K562 (cell line): ENCODE measurements at regions not wholly inside any gene's neighbourhood (a gene's known extent, or its start where the extent isn't known, plus 50 kb on each side); places are given as distances from the start of the nearest gene placed in this dataset.

Source experiments
- ATAC-seq: fragments of 200-7000 bp; cut with Tn5 transposase; 3 replicates; pipeline ENCODE4 v1.9.1; 2020; ENCODE audit warnings: moderate library complexity
- BruUV-seq: library from RNA; stranded (reverse); fragments of 400-500 nt; replicated peaks from 2 replicates; lab custom pipeline; 2021; lab: Mats Ljungman, UMichigan
- CTCF ChIA-PET: fragments of 300-600 bp; formaldehyde crosslinking; extraction: SDS; loops from one replicate; lab custom pipeline; 2021; ENCODE audit warnings: low intra/inter-chr PET ratio; lab: Yijun Ruan, JAX
- POLR2A ChIA-PET: fragments of 300-600, 350-650 bp; sonication (Branson Sonifier 250); formaldehyde crosslinking; extraction: SDS; loops from one replicate; lab custom pipeline; 2021; ENCODE audit warnings: antibody characterized with exemption, inconsistent platforms; lab: Yijun Ruan, JAX
- DNase-seq, 4 experiments: peaks; one replicate each; pipeline versions ENCODE4 v3.0.0 to v3.0.0-alpha.2; 2011 to 2018; ENCODE audit warnings: low spot score in 3 of 4, mixed read lengths in 3 of 4; ENCODE audit errors: extremely low read depth in 1 of 4
- FAIRE-seq: peaks from 2 replicates; lab custom pipeline; 2011; peaks lifted over from hg19 to GRCh38; lab: Jason Lieb, UNC
- H2AFZ ChIP-seq: 2 replicates; pipeline ENCODE4 v1.6.0; 2011; ENCODE audit warnings: low read depth, low read length, control low read depth, inconsistent platforms
- H3K27ac ChIP-seq: fragments of 200-600 bp; 3 replicates; pipeline ENCODE4 v1.8.0; 2011; ENCODE audit warnings: low read depth, mild to moderate bottlenecking, control low read depth, inconsistent platforms, low read length, moderate library complexity, mixed read lengths; ENCODE audit errors: extremely low read depth
- H3K27me3 ChIP-seq, 2 experiments: fragments of 300-600 bp in 1 of 2; 2 replicates in 1 of 2; 3 replicates in 1 of 2; pipeline versions ENCODE4 v1.6.0 to v1.8.0; 2011; ENCODE audit warnings: inconsistent platforms in 2 of 2, low read length in 2 of 2, mild to moderate bottlenecking in 1 of 2, mixed read lengths in 1 of 2, moderate library complexity in 1 of 2; ENCODE audit not compliant: control insufficient read depth in 2 of 2, insufficient read depth in 2 of 2
- H3K36me3 ChIP-seq: fragments of 300-600 bp; 3 replicates; pipeline ENCODE4 v1.8.0; 2011; ENCODE audit warnings: mild to moderate bottlenecking, low read length, inconsistent platforms; ENCODE audit not compliant: control insufficient read depth, insufficient read depth
- H3K4me1 ChIP-seq, 2 experiments: fragments of 200-600 bp in 1 of 2; replicated peaks in 1 of 2; 2 replicates in 1 of 2; 3 replicates in 1 of 2; pipeline versions ENCODE4 v1.5.1 to v1.8.0; 2011; ENCODE audit warnings: inconsistent platforms in 2 of 2, low read length in 2 of 2, mild to moderate bottlenecking in 1 of 2, mixed read lengths in 1 of 2, moderate library complexity in 1 of 2; ENCODE audit not compliant: control insufficient read depth in 2 of 2, insufficient read depth in 2 of 2
- H3K4me2 ChIP-seq: 2 replicates; pipeline ENCODE4 v1.6.1; 2011; ENCODE audit warnings: low read length, control low read depth, inconsistent platforms, mixed read lengths; ENCODE audit not compliant: insufficient read depth
- H3K4me3 ChIP-seq: fragments of 200-600 bp; sonication (generic), shearing (Covaris generic); 2 replicates; pipeline ENCODE4 v1.5.1; 2016; ENCODE audit warnings: control low read depth, inconsistent platforms
- H3K79me2 ChIP-seq: fragments of 200-600 bp; 3 replicates; pipeline ENCODE4 v1.8.0; 2011; ENCODE audit warnings: low read length, inconsistent platforms; ENCODE audit not compliant: control insufficient read depth, insufficient read depth
- H3K9ac ChIP-seq, 2 experiments: 2 replicates each; pipeline versions ENCODE4 v1.6.0 to v1.6.1; 2011; ENCODE audit warnings: low read depth in 2 of 2, low read length in 2 of 2, control low read depth in 1 of 2, inconsistent platforms in 1 of 2, mild to moderate bottlenecking in 1 of 2, mixed read lengths in 1 of 2; ENCODE audit not compliant: insufficient read depth in 1 of 2
- H3K9me1 ChIP-seq: one replicate; pipeline ENCODE4 v1.6.0; 2011; ENCODE audit warnings: inconsistent platforms, mild to moderate bottlenecking, low read length, moderate library complexity; ENCODE audit not compliant: control insufficient read depth, insufficient read depth
- H3K9me3 ChIP-seq: replicated peaks from 2 replicates; pipeline ENCODE4 v1.5.1; 2011; ENCODE audit warnings: low read depth, low read length, inconsistent platforms; ENCODE audit not compliant: control insufficient read depth, insufficient read depth
- H4K20me1 ChIP-seq: replicated peaks from 2 replicates; pipeline ENCODE4 v1.6.1; 2011; ENCODE audit warnings: low read length, inconsistent platforms, mixed read lengths; ENCODE audit not compliant: control insufficient read depth, insufficient read depth
- CBX1 ChIP-seq: sonication (generic); IDR thresholded peaks from 2 replicates; pipeline ENCODE4 v1.6.1; 2016; ENCODE audit warnings: antibody characterized with exemption, low read depth, mild to moderate bottlenecking
- DNMT1 ChIP-seq: fragments of 450-650 bp; IDR thresholded peaks from 2 replicates; pipeline ENCODE4 v1.6.1; 2016; ENCODE audit warnings: antibody characterized with exemption, mild to moderate bottlenecking
- HIVEP1 ChIP-seq: fragments of 250-450 bp; sonication (Bioruptor Pico); IDR thresholded peaks from 2 replicates; pipeline ENCODE4 v1.4.0; 2020; ENCODE audit warnings: mild to moderate bottlenecking
- HMG20A ChIP-seq: fragments of 450-650 bp; formaldehyde crosslinking; conservative IDR thresholded peaks from 2 replicates; pipeline ENCODE4 v1.4.0; 2020; ENCODE audit warnings: mild to moderate bottlenecking, mixed read lengths
- MEF2A ChIP-seq: IDR thresholded peaks from 2 replicates; pipeline ENCODE4 v1.6.1; 2011; ENCODE audit warnings: low read depth, mild to moderate bottlenecking, low read length, moderate library complexity; ENCODE audit not compliant: control insufficient read depth
- PHTF2 ChIP-seq: fragments of 250-450 bp; sonication (Bioruptor Pico); IDR thresholded peaks from 2 replicates; pipeline ENCODE4 v1.5.0; 2021; ENCODE audit warnings: mild to moderate bottlenecking
- PRMT5 ChIP-seq: sonication (generic); formaldehyde crosslinking; IDR thresholded peaks from 2 replicates; pipeline ENCODE4 v1.5.0; 2020; ENCODE audit warnings: missing genetic modification reagents
- in situ Hi-C: fragments of 300-500 bp; cut with MboI; formaldehyde crosslinking; loops from 4 replicates; pipeline ENCODE4 v1.15.0; 2018; ENCODE audit warnings: inconsistent platforms, mixed read lengths
- intact Hi-C: fragments of 100-400 bp; cut with micrococcal nuclease; formaldehyde crosslinking; loops from 2 replicates; pipeline ENCODE4 v1.14.2; 2022
- TF ChIP-seq, protein P1 (sequence below): IDR thresholded peaks from 2 replicates; pipeline ENCODE4 v1.6.1; 2011; ENCODE audit not compliant: insufficient read length; ENCODE audit errors: extremely low read depth
- TF ChIP-seq, protein P2 (sequence below): IDR thresholded peaks from 3 replicates; pipeline ENCODE4 v1.6.1; 2011; ENCODE audit warnings: borderline replicate concordance, mild to moderate bottlenecking; ENCODE audit not compliant: insufficient read length, insufficient read depth

DNA sequence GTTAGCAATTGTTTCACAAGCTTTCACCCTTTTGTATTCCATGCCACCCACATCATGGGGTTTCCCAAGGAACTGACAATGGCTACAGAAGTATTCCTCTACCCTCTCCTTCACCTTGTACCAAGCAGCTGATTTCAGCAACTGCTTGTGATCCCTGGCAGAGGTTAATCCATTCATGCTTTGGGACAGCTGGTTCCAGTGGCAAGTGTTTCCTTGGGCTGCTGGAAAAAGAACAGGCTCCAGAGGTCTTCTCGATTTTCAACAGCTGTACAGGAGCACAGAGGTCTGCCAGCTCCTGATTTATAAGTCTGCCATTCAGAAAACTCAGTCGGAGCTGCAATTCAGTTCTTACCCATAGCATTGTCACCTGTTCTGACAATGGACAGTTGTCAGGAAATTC, 239.2 kb upstream of the CWC22 start (continued):
- no peak for TF ChIP-seq MEF2A
- TF ChIP-seq, all 486 proteins: peak for 0

DNA sequence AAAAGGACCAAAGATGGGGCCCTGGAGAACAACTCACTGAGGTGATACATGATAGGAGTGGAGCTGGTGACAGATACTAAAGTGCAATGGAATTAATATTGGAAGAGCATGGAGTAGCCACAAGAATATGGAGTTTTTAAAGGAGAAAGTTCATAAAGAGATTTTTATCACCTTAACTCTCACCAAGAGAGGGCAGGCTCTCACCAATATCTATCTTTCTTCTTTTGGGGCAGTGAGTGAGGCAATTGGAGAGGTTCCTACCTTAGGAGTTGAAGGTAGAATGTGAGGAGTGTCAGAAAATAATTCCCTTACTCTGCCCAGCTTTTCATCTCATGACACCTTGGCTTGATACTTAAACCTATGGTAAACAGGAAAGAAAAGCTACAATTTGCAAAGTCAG, 233.7 kb upstream of the CWC22 start:
- Histone ChIP-seq H3K79me2 (no peaks in the 10 kb centered on the region), H3K4me1 (no peaks in the 10 kb centered on the region), H2AFZ (no peak overlapping the region), H3K27me3 (no peaks in the 10 kb centered on the region), H3K9me1 (no peaks in the 10 kb centered on the region), H3K9ac (no peak overlapping the region), H3K4me2 (no peak overlapping the region), H4K20me1 (no peaks in the 10 kb centered on the region), H3K36me3 (no peaks in the 10 kb centered on the region), H3K9me3 (no peaks in the 10 kb centered on the region), H3K27ac (no peak overlapping the region), H3K4me3 (no peak overlapping the region)
- no peak for TF ChIP-seq PRMT5 (CRISPR knock-in tag)
- TF ChIP-seq HMG20A, result no peak
- TF ChIP-seq, protein P1, sequence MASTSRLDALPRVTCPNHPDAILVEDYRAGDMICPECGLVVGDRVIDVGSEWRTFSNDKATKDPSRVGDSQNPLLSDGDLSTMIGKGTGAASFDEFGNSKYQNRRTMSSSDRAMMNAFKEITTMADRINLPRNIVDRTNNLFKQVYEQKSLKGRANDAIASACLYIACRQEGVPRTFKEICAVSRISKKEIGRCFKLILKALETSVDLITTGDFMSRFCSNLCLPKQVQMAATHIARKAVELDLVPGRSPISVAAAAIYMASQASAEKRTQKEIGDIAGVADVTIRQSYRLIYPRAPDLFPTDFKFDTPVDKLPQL, result no peak
- TF ChIP-seq, protein P2, sequence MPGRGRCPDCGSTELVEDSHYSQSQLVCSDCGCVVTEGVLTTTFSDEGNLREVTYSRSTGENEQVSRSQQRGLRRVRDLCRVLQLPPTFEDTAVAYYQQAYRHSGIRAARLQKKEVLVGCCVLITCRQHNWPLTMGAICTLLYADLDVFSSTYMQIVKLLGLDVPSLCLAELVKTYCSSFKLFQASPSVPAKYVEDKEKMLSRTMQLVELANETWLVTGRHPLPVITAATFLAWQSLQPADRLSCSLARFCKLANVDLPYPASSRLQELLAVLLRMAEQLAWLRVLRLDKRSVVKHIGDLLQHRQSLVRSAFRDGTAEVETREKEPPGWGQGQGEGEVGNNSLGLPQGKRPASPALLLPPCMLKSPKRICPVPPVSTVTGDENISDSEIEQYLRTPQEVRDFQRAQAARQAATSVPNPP, result no peak
- TF ChIP-seq DNMT1, result no peak
- TF ChIP-seq PHTF2 (CRISPR knock-in tag), result no peak
- no peak for TF ChIP-seq CBX1
- no peak for TF ChIP-seq HIVEP1 (CRISPR knock-in tag)
- ChIA-PET CTCF (no interaction called here), POLR2A (interaction anchor here (0.7 kb wide), 1 partner anchor 40 kb away, joined by 3 read pairs; no protein-coding TSS in a partner anchor)
- intact Hi-C loops (no loop called here), in situ Hi-C loops (no loop called here)
- no TSS peak for BruUV-seq
- FAIRE-seq (no peak), ATAC-seq (no peak), DNase-seq (no peak)
